HG03575 (cell line): ENCODE measurements at regions not wholly inside any gene's neighbourhood (a gene's known extent, or its start where the extent isn't known, plus 50 kb on each side); places are given as distances from the start of the nearest gene placed in this dataset.
"Not testable (repeated sequence)": the region's sequence is repeated elsewhere in the genome, so short reads cannot be mapped to it uniquely, and the experiment has no call there.

ENCODE experiments used
- ATAC-seq: cut with Tn5 transposase; IDR thresholded peaks from one replicate; pipeline ENCODE4 v1.9.1; 2021; ENCODE audit not compliant: unreplicated experiment, insufficient number of reproducible peaks, low FRiP score; ENCODE audit errors: extremely low read depth

DNA sequence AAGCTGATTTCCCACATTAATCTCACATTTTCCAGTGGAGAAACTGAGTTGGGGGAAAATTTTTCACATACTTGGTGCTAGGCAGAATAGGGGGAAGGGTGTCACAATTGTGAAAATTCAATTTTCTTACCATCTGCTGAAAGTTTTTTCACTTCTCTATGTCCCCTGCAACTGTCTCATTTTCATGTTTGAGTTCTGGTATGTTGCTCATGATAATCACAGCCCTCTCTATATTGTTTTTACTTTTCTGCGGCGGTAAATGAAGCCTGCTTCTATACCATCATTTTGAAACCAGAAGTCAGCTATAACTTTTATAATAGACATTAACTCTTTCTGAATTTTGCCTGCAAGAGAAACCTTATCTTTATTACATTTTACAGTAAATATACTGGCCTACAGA, 1664.5 kb downstream of the EFNA5 start:
- no peak for ATAC-seq

DNA sequence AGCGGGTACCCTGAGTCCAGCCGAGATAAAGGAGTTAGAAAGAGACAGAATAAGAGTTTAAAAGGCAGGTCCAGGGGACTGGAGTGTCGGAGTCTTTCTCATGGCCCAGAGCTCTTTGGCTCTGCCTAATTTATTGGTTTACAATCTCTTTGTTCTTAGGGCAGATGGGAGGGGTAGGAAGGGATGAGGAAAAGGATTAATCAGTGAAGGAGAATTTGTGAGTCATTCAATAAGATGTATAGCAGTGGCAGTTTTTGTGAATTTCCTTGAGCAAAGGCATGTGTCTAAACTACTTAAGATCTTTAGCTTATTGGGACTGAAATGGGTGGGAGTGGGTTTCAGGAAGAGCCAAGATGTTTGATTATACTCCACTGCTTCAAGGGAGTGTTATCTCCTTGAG, 1671.7 kb downstream of the EFNA5 start:
- not testable (repeated sequence) for ATAC-seq

DNA sequence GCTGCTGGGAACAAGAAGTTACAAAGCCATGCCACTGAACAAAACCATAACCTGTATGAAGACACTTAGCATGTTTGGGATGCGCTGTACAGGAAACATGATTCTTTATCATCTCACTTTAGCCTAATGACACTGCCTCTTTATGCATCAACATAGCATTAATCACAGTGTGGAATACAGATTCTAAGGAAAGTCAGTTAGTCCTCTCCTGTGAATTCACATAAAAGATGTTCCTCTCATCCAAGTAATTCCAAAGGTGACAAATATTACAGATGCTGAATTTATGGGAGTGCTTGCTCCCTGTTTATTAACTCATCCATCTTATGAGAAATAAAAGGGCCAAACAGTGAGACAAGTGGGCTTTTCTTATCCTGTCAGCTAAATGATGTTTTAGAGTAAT, 1677.7 kb downstream of the EFNA5 start:
- no peak for ATAC-seq

DNA sequence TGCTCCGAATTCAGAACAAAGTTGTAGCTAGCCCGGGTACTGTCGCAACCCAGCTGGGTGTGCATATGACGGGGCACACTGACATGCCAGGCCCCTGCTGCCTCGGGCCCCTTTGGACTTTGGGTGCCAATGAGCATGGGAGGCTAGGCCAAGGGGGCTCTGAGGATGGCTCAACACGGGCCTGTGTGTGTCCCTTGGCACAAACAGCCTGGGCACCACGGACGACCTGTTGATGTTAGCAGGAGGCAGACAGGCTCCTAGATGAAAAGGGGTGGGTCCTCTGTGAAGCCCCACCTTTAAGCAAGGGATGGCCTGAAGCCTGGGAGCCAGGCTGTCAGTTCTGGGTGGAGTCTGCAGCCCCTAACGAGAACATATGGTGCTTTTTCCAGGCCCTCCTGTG, 1688.2 kb downstream of the EFNA5 start:
- no peak for ATAC-seq

DNA sequence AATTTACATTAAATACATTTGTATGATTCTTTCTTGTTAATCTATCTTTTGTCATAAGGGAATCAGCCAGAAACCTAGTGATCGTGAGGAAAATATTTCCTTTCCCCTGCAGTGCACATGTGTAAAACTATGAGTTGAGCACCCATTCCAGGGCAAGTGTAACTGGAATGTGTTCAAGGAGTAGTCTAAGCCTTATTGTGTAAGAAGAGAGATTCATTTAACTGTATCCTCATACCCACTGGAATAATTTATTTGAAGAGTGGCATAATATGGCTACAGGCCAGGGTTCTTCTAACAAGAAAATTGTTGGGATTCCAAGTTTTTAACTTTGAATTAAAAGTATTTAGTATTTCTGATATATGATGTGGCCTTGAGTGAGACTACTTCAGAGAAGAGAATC, 1692.7 kb downstream of the EFNA5 start:
- ATAC-seq, result no peak

DNA sequence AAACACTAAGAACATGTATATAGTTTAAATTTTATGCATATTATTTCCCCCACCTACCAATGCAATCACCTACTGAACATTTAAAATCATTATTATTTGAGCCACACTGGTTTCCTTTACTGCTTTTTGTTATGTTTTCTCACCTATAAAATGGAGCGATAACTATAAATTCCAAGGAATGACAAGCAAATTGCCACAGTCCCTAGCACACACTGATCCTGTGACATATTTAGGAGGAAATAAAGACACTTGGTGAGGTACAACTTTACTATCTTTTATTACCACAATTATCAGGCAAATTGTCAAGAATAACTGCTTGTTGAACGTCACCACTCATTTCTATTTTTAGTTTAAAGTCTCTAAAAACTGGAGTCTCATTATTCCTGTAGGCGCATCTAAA, 1693.6 kb downstream of the EFNA5 start:
- ATAC-seq, result no peak

DNA sequence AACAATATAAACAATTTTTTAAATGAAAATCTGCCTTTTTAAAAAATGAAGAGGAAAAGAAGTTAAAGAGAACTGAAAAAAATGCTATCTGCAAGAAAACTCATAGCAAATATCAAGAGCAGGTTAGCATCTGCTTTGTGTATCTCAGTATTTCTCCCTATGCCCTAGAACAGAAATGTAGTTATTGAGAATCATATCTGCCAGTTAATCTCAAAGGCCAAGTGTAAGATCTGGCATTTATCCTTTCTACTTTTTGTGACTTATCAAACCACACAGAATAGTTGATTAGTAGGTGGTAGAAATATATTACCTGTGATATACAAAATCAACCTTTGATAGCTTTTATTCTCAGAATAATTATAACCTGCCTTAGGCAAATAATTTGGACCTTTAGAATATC, 1699.8 kb downstream of the EFNA5 start:
- no peak for ATAC-seq

DNA sequence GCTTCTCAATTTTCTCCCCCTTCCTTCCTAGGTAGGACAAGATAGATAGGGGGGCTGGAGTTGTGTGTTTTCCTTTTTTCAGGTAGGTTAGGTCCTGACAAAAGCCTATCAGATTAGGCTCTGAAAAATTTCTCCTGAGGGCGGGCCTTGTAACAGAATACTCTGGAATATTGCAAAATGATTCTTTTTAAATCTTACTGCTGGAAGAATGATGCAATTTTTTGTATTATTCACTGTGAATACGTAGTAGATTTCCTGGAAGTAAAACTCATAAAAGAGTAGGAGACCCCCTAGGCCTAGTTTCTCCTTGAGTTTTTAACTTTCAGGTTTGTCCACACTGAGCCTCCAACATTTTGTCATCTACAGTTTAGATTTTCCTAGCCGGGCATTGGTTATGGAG, 1701.8 kb downstream of the EFNA5 start:
- no peak for ATAC-seq

DNA sequence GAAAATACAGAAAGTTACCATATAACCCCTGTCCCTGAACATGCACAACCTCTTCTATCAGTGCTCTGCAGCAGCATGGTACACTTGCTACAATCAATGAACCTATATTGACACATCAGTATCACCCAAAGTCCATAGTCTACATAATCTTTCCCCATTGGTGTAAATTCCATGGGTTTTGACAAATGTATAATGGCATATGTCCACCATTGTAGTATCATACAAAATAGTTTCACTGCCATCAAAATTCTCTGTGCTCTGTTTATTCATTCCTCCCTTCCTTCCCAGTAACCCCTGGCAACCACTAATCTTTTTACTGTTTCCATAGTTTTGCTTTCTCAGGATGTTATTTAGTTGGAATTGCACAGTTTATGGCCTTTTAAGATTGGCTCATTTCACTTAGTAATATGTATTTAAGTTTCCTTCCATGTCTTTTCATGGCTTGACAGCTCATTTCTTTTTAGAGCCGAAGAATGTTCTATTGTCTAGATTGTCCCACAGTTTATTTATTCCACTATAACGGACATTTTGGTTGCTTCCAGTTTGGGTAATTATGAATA, 1707.0 kb downstream of the EFNA5 start:
- ATAC-seq, result no peak

DNA sequence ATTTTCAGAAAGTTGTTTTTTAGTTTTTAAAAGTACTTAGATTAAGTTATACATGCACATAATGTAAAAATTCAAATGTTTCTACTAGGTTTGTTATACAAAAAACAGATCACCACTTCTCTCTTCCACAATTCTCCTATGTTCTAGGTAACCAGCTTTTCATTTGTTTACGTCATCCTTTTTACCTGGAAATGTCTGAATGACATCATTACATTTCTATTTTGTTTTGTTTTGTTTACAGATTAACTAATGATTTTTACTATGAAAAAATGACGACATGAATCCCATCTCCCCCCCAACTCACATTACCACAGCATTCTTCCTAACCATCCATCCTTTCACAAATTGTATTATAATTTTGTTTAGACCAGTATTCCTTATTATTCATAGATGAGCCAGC, 1709.2 kb downstream of the EFNA5 start:
- no peak for ATAC-seq

DNA sequence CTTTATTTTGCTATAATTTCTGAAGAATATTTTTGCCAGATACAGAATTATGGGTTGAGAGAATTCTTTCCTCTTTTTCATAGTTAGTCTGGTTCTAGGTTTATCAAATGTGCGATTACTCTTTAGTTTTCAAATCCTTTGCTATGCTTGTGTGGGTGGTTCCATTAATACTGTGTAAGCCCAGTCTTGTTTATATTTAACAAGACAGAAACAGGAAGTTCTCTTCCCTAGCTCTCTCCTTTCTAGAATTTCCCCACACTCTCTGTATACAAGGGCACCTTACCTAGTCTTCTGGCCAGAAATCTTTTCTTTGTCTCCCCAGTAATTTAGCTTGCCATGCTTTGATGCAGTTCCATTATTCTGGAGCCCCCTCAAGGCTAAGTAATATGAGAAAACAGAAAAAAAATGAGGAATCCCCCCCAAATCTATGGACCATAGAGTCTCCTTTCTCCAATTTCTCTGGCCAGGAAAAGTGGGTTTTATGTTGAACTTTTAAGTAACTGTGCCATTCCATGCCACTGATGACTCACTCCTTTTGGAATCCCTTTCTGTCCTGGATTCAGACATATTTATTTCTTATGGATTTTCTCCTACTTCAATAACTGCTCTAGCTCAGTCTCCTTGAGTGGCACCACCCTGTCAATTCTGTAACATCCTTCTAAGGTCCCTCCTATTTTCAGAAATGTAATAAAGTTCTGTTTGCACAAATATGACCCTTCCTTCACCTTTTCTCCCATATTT, 1714.1 kb downstream of the EFNA5 start:
- ATAC-seq, result no peak

DNA sequence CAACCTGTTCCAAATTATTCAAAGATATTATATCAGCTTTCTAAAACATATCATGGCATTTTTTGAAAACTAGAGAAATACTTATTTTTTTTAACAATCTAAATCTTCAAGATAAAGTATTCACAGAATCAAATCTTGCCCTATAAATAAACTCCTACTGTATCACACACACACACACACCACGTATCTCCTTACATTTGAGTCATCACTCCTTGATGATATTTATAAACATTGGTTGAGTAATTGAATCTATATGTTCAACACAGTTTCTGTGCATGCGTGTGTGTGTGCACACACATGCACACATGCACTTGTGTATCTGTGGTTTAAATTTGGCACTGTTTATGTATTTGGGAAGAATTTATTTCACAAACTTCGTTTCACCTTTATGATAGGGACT, 1716.4 kb downstream of the EFNA5 start:
- no peak for ATAC-seq

DNA sequence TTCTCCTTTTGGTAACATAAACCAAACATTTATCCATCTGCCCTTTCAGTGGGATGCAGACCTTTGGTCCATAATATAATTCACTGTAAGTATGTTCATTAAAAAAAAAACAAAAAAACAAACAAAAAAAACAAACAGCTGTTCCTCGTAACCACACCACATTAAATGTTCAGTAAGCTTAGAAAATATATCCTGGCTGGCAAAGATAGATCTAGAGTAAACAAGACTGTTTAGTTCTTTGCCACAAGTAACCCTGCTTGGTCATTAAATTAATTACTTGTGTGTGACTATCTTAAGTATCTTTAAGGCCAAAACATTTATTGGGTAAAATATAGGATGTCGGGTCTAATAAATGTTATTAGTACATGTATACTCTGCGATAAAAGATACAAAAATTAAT, 1717.1 kb downstream of the EFNA5 start:
- ATAC-seq, result no peak

DNA sequence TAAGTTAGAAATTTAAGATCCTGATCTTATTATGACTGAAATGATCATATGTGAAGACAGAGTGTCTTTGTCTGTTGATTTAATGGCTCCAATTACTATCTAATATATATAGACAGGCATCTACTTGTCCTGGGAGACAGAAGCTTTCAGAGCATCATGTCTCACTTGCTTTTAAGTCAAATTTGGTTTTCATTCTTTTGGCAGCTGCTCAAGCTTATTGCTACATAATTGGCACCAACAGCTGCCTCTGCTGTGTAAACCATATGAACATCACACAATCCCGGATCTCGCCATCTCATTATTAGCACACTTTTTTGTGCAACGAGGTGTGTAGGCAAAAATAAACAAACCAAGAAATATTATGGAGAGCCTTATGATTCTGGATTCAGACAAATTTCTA, 1717.9 kb downstream of the EFNA5 start:
- no peak for ATAC-seq

DNA sequence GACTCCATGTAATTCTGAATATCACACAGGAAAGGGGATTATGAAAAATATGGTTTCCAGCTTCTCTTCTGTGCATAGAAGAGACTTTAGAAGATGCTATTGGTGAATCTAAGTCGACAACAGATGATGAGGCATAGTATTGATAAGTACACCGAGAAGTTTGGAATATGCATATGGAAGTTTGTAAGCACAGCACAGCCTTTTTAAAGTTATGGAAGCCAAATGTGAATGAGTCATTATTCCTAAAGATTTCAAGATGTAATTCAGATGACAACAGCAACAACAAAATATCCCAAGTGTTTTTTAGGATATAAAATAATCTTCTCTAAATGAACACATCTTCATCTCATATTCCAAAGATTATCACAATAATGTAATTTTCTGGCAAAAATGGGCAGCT, 1723.3 kb downstream of the EFNA5 start:
- no peak for ATAC-seq

DNA sequence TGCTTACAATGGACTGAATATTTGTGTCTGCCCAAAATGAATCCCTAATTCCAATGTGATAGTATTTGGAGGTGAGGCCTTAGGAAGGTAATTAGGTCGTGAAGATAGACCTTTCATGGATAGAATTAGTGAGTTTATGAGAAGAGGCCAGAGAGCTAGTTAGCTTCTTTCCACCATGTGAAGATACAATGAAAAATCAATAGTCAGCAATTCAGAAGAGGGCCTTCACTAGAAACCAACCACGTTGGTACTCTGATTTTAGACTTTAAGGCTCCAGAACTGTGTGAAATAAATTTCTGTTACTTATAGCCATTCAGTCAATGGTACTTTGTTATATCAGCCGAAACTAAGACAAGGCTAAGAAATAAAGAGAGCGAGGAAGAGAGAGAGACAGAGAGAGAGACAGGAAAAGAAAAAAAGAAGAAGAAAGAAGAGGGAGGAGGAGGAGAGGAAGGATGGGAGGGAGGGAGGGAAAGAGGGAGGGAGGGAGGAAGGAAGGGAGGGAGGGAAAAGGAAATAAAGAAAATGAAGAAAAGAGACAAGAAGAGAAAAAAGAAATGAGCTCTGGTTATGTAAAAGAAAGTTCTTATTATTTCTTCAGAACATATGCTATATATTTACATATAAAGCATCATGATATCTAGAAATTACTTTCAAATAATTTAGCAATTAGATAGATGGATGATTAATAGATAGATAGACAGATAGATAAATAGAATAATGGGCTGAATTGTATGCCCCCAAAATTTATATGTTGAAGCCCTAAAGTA, 1725.3 kb downstream of the EFNA5 start:
- no peak for ATAC-seq

DNA sequence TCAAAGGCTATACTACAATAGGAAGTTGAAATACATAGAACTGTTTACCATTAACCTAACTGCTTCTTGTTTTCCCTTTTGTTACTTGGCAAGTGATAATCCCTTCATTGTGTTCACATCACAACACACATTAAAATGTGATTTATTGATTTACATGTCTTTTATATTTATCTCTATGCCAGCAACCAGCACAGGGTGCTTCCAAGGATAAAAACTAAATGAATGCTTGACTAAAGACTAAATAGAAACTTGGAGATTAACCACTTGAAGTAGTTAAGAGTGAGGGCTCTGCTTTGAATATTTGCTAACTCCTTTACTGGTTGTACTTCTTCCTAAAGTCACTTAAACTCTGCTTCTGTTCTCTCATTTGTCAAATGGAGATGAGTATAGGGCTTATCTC, 1730.6 kb downstream of the EFNA5 start:
- ATAC-seq, result no peak

DNA sequence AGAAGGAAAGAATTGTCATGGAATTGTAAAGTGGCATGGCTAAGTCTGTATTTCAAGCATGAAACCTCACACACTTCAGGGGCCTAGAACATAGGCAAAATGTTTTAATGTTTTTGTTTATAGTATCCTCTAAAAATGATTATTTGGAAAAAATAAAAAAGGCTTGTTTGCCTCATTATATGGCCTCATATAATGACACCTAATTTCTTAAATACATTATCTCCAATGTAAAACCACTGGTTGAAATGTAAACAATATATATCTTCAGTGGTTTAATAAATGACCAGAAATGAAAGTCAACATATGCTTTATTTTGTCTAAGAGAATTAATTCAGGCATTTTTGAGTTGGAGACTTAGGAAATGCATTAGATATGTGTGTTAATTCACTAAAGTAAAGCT, 1736.6 kb downstream of the EFNA5 start:
- no peak for ATAC-seq

DNA sequence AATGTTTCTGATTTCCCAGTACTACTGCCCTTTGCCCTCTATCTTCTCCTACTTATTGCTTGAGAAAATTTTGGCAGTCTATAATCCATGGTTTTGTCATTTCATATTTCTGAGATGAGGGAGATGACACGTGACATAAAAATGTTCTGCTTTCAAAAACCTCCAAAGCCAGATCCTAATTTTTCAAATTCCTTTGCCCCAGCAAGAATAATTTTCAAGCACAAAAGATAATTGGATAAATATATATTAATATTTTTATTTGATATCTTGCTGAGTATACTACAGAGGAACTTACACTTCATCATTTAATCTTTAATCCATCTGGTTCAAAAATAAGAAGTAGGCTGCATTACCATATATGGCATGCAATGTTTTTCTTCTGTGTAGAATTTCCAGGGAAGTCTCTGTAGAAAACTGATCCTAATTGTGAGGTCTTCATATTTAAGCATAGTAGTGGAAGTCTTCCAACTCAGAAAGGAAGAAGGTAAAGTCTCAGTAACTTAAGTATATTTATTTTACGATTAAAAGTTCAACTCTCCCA, 1738.8 kb downstream of the EFNA5 start:
- ATAC-seq, result no peak

DNA sequence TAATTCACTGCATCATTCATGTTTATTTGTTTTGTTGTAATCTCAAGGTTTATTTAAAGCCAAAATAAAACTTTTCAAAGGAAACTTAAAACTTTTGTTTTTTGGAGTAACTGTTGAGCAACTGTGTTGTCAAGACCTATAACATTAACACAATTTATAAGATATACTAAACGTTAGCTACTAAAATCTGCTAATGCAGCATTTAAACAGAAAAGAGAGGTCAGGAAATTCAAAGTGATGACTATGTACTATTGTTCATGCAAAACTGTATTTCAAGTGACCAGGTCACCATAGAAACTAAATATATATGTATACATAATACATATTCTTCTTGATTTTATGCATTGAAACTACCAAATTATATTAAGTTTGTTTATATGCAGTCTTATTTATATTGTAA, 1740.9 kb downstream of the EFNA5 start:
- ATAC-seq, result no peak
